Left ventricle myocardium inferior (tissue), 1 donor: ENCODE measurements at regions not wholly inside any gene's neighbourhood (a gene's known extent, or its start where the extent isn't known, plus 50 kb on each side); places are given as distances from the start of the nearest gene placed in this dataset.

Source experiments
- DNase-seq: peaks from one replicate; pipeline ENCODE4 v3.0.0-alpha.2; 2020
- H3K27ac ChIP-seq: fragments of 200-600 bp; replicated peaks from 2 replicates; pipeline ENCODE4 v1.8.0; 2021
- H3K27me3 ChIP-seq: fragments of 200-600 bp; 2 replicates; pipeline ENCODE4 v1.8.0; 2021; ENCODE audit warnings: low read depth
- H3K36me3 ChIP-seq: fragments of 200-600 bp; 2 replicates; pipeline ENCODE4 v1.8.0; 2021
- H3K4me1 ChIP-seq: fragments of 200-600 bp; 2 replicates; pipeline ENCODE4 v1.8.0; 2021
- H3K4me3 ChIP-seq: fragments of 200-600 bp; 2 replicates; pipeline ENCODE4 v1.8.0; 2021; ENCODE audit warnings: mild to moderate bottlenecking, moderate library complexity
- H3K9me3 ChIP-seq: fragments of 200-600 bp; replicated peaks from 2 replicates; pipeline ENCODE4 v1.8.0; 2021
- CTCF ChIP-seq: fragments of 200-600 bp; IDR thresholded peaks from 2 replicates; pipeline ENCODE4 v1.8.0; 2021; ENCODE audit warnings: antibody characterized with exemption, mild to moderate bottlenecking, borderline replicate concordance
- intact Hi-C: fragments of 100-400 bp; cut with micrococcal nuclease; formaldehyde crosslinking; loops from one replicate; pipeline ENCODE4 v1.11.0; 2022
- donor health status: DM: no; HTN: yes; CAD: no; lungs with severe emphysema.

DNA sequence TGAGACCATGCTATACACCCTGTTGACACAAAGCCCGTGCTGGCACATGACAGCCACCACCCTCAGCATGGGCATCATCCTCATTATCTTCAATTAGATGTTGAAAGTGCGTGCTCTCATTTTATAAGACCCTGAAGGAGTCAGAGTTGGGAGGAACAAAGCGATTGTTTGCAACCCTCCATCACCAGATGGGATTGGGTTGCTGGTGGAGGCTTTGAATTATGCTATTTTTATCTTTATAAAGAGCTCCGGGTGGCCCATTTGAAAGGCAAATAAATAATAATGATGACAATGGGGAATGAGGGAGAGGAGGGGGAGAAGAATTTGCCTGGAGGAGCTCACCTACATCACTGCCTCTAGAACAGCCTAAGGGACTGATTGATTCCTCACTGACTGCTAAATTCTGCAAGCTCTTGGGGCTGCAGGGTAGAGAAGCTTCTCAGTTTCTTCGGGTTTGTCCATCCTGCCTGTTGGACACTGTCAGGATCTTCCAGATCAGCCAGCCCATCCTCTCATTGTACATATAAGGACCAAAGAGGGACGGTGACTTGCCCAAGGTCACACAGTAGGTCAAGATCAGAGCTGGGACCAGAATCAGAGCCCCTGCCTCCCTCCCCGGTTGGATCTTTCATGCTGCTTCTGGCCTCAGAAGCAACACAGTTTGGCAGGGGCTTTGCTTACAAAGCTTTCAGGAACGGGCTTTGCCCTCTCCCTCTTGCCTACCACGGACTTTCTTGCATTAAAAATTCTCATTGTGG is 130.9 kb upstream of the ZBTB40 start:
- H3K4me1 ChIP-seq, result no peaks in the 10 kb centered on the region
- no peak for DNase-seq
- H3K36me3 ChIP-seq, result no peaks in the 10 kb centered on the region
- no peak for TF ChIP-seq CTCF
- intact Hi-C loops, result no loop called here
- peaks cover 65% of the 10 kb centered on the region for H3K27me3 ChIP-seq
- no peak overlapping the region for H3K27ac ChIP-seq
- H3K9me3 ChIP-seq, result peaks cover 3% of the 10 kb centered on the region
- no peak overlapping the region for H3K4me3 ChIP-seq

- Histone ChIP-seq H3K36me3 (no peaks in the 10 kb centered on the region), H3K27me3 (peaks cover 53% of the 10 kb centered on the region), H3K27ac (no peak overlapping the region), H3K4me1 (no peaks in the 10 kb centered on the region), H3K9me3 (peaks cover 3% of the 10 kb centered on the region), H3K4me3 (no peak overlapping the region)
- intact Hi-C loops, result no loop called here
- no peak for DNase-seq
- TF ChIP-seq CTCF, result no peak
These were observed 129.7 kb upstream of the ZBTB40 start for GRCh38 chr1:22321917-22322316.

DNA sequence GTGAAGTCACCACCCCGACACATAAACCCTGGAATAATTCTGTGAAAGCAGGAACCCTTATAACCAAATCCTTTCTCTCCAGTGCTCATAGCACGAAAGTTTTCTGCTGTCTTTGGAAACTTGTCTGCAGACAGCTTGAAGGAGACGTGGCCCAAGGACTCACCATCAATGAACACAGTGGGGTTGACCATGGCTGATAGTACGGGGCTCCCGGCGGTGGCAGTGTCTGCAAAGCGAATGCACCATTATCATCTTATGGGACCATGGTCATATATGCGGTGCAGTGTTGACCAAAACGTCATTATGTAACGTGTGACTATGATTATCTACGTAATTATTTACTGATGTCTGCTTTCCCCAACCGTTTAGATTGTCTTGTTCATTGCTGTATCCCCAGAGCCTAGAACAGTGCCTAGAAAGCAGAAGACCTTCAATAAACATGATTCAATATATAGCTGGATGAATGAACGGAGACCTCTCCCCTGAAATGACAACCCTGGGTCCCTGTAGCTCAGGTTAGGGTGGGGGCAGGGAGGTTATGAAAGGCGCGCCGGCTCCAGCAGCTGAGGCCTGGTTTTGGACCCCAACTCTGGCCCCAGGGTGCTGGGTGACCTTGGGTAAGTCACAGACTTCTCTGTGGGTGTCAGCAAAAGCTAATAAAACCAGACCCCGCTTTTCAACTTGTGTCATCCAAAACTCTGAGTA is 128.4 kb upstream of the ZBTB40 start:
- Histone ChIP-seq H3K27ac (no peak overlapping the region), H3K36me3 (no peaks in the 10 kb centered on the region), H3K9me3 (peaks cover 3% of the 10 kb centered on the region), H3K4me3 (no peak overlapping the region), H3K4me1 (no peaks in the 10 kb centered on the region), H3K27me3 (peaks cover 40% of the 10 kb centered on the region)
- no peak for TF ChIP-seq CTCF
- intact Hi-C loops, result no loop called here
- no peak for DNase-seq

GRCh38 chr1:22323846-22324504 is 127.7 kb upstream of the ZBTB40 start:
- Histone ChIP-seq H3K9me3 (peaks cover 3% of the 10 kb centered on the region), H3K27ac (no peak overlapping the region), H3K27me3 (peaks cover 39% of the 10 kb centered on the region), H3K4me3 (no peak overlapping the region), H3K4me1 (no peaks in the 10 kb centered on the region), H3K36me3 (no peaks in the 10 kb centered on the region)
- no peak for TF ChIP-seq CTCF
- intact Hi-C loops, result no loop called here
- DNase-seq, result no peak

GRCh38 chr1:22325531-22326371 is 125.9 kb upstream of the ZBTB40 start:
- DNase-seq, result no peak
- H3K36me3 ChIP-seq, result no peaks in the 10 kb centered on the region
- H3K4me3 ChIP-seq, result no peak overlapping the region
- intact Hi-C loops, result no loop called here
- H3K27me3 ChIP-seq, result peaks cover 40% of the 10 kb centered on the region
- H3K9me3 ChIP-seq, result peaks cover 3% of the 10 kb centered on the region
- H3K4me1 ChIP-seq, result no peaks in the 10 kb centered on the region
- TF ChIP-seq CTCF, result no peak
- no peak overlapping the region for H3K27ac ChIP-seq
